ENCODE measurements at regions not wholly inside any gene's neighbourhood (a gene's known extent, or its start where the extent isn't known, plus 50 kb on each side); places are given as distances from the start of the nearest gene placed in this dataset.

GRCh38 chr14:29999013-29999539, 71.4 kb upstream of the PRKD1 start:
- no peak overlapping the region for H3K4me3 ChIP-seq (IDR thresholded peaks at IDR 0.05; ENCODE audit: insufficient read depth, low read depth, low read length)
- no peak overlapping the region for H2AFZ ChIP-seq (ENCODE audit: low read depth)
- H3K79me2 ChIP-seq (ENCODE audit: insufficient read depth, low read depth) = no peaks in the 10 kb centered on the region
- no peak overlapping the region for H3K27ac ChIP-seq
- no peaks in the 10 kb centered on the region for H3K36me3 ChIP-seq (ENCODE audit: insufficient read depth)
- no peak overlapping the region for H3K4me2 ChIP-seq
- TF ChIP-seq, protein P1, sequence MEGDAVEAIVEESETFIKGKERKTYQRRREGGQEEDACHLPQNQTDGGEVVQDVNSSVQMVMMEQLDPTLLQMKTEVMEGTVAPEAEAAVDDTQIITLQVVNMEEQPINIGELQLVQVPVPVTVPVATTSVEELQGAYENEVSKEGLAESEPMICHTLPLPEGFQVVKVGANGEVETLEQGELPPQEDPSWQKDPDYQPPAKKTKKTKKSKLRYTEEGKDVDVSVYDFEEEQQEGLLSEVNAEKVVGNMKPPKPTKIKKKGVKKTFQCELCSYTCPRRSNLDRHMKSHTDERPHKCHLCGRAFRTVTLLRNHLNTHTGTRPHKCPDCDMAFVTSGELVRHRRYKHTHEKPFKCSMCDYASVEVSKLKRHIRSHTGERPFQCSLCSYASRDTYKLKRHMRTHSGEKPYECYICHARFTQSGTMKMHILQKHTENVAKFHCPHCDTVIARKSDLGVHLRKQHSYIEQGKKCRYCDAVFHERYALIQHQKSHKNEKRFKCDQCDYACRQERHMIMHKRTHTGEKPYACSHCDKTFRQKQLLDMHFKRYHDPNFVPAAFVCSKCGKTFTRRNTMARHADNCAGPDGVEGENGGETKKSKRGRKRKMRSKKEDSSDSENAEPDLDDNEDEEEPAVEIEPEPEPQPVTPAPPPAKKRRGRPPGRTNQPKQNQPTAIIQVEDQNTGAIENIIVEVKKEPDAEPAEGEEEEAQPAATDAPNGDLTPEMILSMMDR (conservative IDR thresholded peaks at IDR 0.05; ENCODE audit: low read depth, low read length) = no peak
- no peak overlapping the region for H3K9ac ChIP-seq
- H4K20me1 ChIP-seq (ENCODE audit: insufficient read depth) = no peaks in the 10 kb centered on the region
- no peaks in the 10 kb centered on the region for H3K4me1 ChIP-seq (ENCODE audit: low read depth, poor library complexity, severe bottlenecking)
- H3K27me3 ChIP-seq (ENCODE audit: insufficient read depth, low read depth) = no peaks in the 10 kb centered on the region

- Histone ChIP-seq H4K20me1 (ENCODE audit: insufficient read depth) (no peaks in the 10 kb centered on the region), H3K4me1 (ENCODE audit: low read depth, poor library complexity, severe bottlenecking) (no peaks in the 10 kb centered on the region), H3K79me2 (ENCODE audit: insufficient read depth, low read depth) (no peaks in the 10 kb centered on the region), H3K27ac (no peak overlapping the region), H3K9ac (no peak overlapping the region), H3K4me2 (no peak overlapping the region), H2AFZ (ENCODE audit: low read depth) (no peak overlapping the region), H3K27me3 (ENCODE audit: insufficient read depth, low read depth) (no peaks in the 10 kb centered on the region), H3K4me3 (IDR thresholded peaks at IDR 0.05; ENCODE audit: insufficient read depth, low read depth, low read length) (no peak overlapping the region), H3K36me3 (ENCODE audit: insufficient read depth) (no peaks in the 10 kb centered on the region)
- TF ChIP-seq, protein P1 (conservative IDR thresholded peaks at IDR 0.05; ENCODE audit: low read depth, low read length) = no peak
Measured at GRCh38 chr14:30002859-30003258, 75.2 kb upstream of the PRKD1 start.

- Histone ChIP-seq H3K79me2 (ENCODE audit: insufficient read depth, low read depth) (no peaks in the 10 kb centered on the region), H3K4me1 (ENCODE audit: low read depth, poor library complexity, severe bottlenecking) (no peaks in the 10 kb centered on the region), H4K20me1 (ENCODE audit: insufficient read depth) (no peaks in the 10 kb centered on the region), H2AFZ (ENCODE audit: low read depth) (no peak overlapping the region), H3K27ac (no peak overlapping the region), H3K4me3 (IDR thresholded peaks at IDR 0.05; ENCODE audit: insufficient read depth, low read depth, low read length) (no peak overlapping the region), H3K4me2 (no peak overlapping the region), H3K27me3 (ENCODE audit: insufficient read depth, low read depth) (no peaks in the 10 kb centered on the region), H3K36me3 (ENCODE audit: insufficient read depth) (no peaks in the 10 kb centered on the region), H3K9ac (no peak overlapping the region)
- TF ChIP-seq, protein P1 (conservative IDR thresholded peaks at IDR 0.05; ENCODE audit: low read depth, low read length) = peak; percentile 66; the same call in 1 of the 2 replicates
Measured at GRCh38 chr14:30005114-30005808, 77.6 kb upstream of the PRKD1 start.

GRCh38 chr14:30006695-30007094, 79.0 kb upstream of the PRKD1 start:
- Histone ChIP-seq H3K36me3 (ENCODE audit: insufficient read depth) (no peaks in the 10 kb centered on the region), H3K27ac (no peak overlapping the region), H3K4me1 (ENCODE audit: low read depth, poor library complexity, severe bottlenecking) (no peaks in the 10 kb centered on the region), H2AFZ (ENCODE audit: low read depth) (no peak overlapping the region), H4K20me1 (ENCODE audit: insufficient read depth) (no peaks in the 10 kb centered on the region), H3K4me2 (no peak overlapping the region), H3K4me3 (IDR thresholded peaks at IDR 0.05; ENCODE audit: insufficient read depth, low read depth, low read length) (no peak overlapping the region), H3K27me3 (ENCODE audit: insufficient read depth, low read depth) (no peaks in the 10 kb centered on the region), H3K79me2 (ENCODE audit: insufficient read depth, low read depth) (no peaks in the 10 kb centered on the region), H3K9ac (no peak overlapping the region)
- TF ChIP-seq, protein P1 (conservative IDR thresholded peaks at IDR 0.05; ENCODE audit: low read depth, low read length) = no peak

Data from KMS-11 (cell line).